Endothelial cell of umbilical vein (primary cell): ENCODE measurements at regions not wholly inside any gene's neighbourhood (a gene's known extent, or its start where the extent isn't known, plus 50 kb on each side); places are given as distances from the start of the nearest gene placed in this dataset.

Source experiments
- FOS ChIP-seq: IDR thresholded peaks from 2 replicates; pipeline ENCODE4 v1.6.1; 2011; ENCODE audit warnings: mild to moderate bottlenecking, low read length, moderate library complexity, borderline replicate concordance; ENCODE audit not compliant: insufficient read depth
- POLR2AphosphoS5 ChIP-seq: IDR thresholded peaks from 2 replicates; pipeline ENCODE4 v1.6.1; 2012; ENCODE audit warnings: low read depth, mild to moderate bottlenecking, control low read depth, low read length, moderate library complexity; ENCODE audit not compliant: insufficient read depth
- TF ChIP-seq, protein P1 (sequence below), 2 donors: IDR thresholded peaks; 1 replicate in 1 of 2; 2 replicates in 1 of 2; pipeline ENCODE4 v1.5.1; 2011; ENCODE audit warnings: low read length in 2 of 2, mild to moderate bottlenecking in 2 of 2, moderate library complexity in 2 of 2, control low read depth in 1 of 2, inconsistent platforms in 1 of 2, low read depth in 1 of 2; ENCODE audit not compliant: insufficient read depth in 1 of 2; ENCODE audit errors: extremely low read depth in 1 of 2

DNA sequence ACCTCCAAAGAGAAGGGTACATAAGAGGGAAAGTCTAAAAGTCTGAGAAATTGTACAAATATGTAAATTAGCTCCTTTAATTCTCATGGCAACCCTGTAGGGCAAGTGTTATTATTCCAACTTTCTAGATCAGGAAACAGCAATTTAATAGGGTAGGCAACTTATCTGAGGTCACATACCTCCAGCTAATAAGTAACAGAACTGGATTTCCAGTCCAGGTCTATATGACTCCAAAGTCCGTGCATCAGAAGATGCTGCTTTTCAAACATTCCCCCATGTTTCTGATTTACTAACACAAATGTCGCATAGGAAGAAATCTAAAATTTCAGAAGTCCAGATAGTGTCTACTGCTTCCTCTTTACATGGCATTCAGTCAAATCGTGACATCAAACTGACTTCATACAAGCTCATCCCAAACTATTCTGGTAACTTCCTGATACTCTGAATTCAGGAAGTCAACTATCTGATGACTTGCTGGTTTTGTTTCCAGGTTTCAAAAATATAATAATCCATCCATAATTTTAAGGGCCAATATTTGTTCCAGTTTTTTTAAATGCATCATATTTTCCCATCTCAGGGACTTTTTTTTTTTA is 419.3 kb upstream of the ACVR2A start:
- TF ChIP-seq, protein P1, sequence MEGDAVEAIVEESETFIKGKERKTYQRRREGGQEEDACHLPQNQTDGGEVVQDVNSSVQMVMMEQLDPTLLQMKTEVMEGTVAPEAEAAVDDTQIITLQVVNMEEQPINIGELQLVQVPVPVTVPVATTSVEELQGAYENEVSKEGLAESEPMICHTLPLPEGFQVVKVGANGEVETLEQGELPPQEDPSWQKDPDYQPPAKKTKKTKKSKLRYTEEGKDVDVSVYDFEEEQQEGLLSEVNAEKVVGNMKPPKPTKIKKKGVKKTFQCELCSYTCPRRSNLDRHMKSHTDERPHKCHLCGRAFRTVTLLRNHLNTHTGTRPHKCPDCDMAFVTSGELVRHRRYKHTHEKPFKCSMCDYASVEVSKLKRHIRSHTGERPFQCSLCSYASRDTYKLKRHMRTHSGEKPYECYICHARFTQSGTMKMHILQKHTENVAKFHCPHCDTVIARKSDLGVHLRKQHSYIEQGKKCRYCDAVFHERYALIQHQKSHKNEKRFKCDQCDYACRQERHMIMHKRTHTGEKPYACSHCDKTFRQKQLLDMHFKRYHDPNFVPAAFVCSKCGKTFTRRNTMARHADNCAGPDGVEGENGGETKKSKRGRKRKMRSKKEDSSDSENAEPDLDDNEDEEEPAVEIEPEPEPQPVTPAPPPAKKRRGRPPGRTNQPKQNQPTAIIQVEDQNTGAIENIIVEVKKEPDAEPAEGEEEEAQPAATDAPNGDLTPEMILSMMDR (IDR thresholded peaks at IDR 0.05; ENCODE audit: extremely low read depth in 1 of 2, insufficient read depth in 1 of 2, low read depth in 1 of 2, low read length in 2 of 2) = no peak
- TF ChIP-seq FOS (no peak), POLR2AphosphoS5 (no peak)
